ENCODE measurements at regions not wholly inside any gene's neighbourhood (a gene's known extent, or its start where the extent isn't known, plus 50 kb on each side); places are given as distances from the start of the nearest gene placed in this dataset.
"Not testable (repeated sequence)": the region's sequence is repeated elsewhere in the genome, so short reads cannot be mapped to it uniquely, and the experiment has no call there.

- Histone ChIP-seq H3K27ac (no peak overlapping the region), H4K20me1 (no peaks in the 10 kb centered on the region), H3K4me1 (no peaks in the 10 kb centered on the region), H3K9me3 (replicated peaks in 1 of 11) (peaks cover 0 to 15% (median 10%) of the 10 kb centered on the region in 11 experiments; a peak in 7 of 22 replicates), H3K9ac (no peak overlapping the region), H3K4me2 (no peak overlapping the region), H3K27me3 (no peaks in the 10 kb centered on the region), H3K36me3 (no peaks in the 10 kb centered on the region), H3K4me3 (no peak overlapping the region)
- no peak for TF ChIP-seq Cebpa-rat (IDR thresholded peaks at IDR 0.05)
Measured at GRCh38 chr2:84187258-84187657, 271.8 kb downstream of the SUCLG1 start.

GRCh38 chr2:84181927-84182326 lies 277.2 kb downstream of the SUCLG1 start:
- peaks cover 0 to 34% (median 23%) of the 10 kb centered on the region in 10 experiments; a peak in 15 of 20 replicates for H3K4me1 ChIP-seq
- no peaks in the 10 kb centered on the region for H4K20me1 ChIP-seq

GRCh38 chr2:84177733-84178132 lies 281.3 kb downstream of the SUCLG1 start:
- Histone ChIP-seq H3K27me3 (peaks cover 0 to 3% (median 0%) of the 10 kb centered on the region in 11 experiments; a peak in 1 of 22 replicates), H3K4me2 (no peak overlapping the region), H3K4me3 (no peak overlapping the region), H3K4me1 (peaks cover 0 to 34% (median 23%) of the 10 kb centered on the region in 10 experiments; a peak in 15 of 20 replicates), H3K9me3 (replicated peaks in 1 of 11) (peaks cover 0 to 7% (median 0%) of the 10 kb centered on the region in 11 experiments; a peak in 3 of 22 replicates), H3K36me3 (no peaks in the 10 kb centered on the region), H3K9ac (no peak overlapping the region), H4K20me1 (no peaks in the 10 kb centered on the region), H3K27ac (no peak overlapping the region)
- TF ChIP-seq Cebpa-rat (IDR thresholded peaks at IDR 0.05): no peak

More at GRCh38 chr2:84181927-84182326, 277.2 kb downstream of the SUCLG1 start:
- TF ChIP-seq Cebpa-rat (IDR thresholded peaks at IDR 0.05): no peak
- Histone ChIP-seq H3K4me3 (no peak overlapping the region), H3K27me3 (peaks cover 0 to 3% (median 0%) of the 10 kb centered on the region in 11 experiments; a peak in 1 of 22 replicates), H3K4me2 (peak overlapping the region in 7 of 11 experiments; percentile 1 to 77 (median 65); a peak in 11 of 22 replicates), H3K27ac (no peak overlapping the region), H3K9ac (no peak overlapping the region), H3K9me3 (replicated peaks in 1 of 11) (peaks cover 0 to 15% (median 10%) of the 10 kb centered on the region in 11 experiments; a peak in 7 of 22 replicates), H3K36me3 (no peaks in the 10 kb centered on the region)

GRCh38 chr2:84175970-84176369 lies 283.1 kb downstream of the SUCLG1 start:
- no peak overlapping the region for H3K9ac ChIP-seq
- no peaks in the 10 kb centered on the region for H3K36me3 ChIP-seq
- H3K27me3 ChIP-seq: no peaks in the 10 kb centered on the region; a peak in 1 of 22 replicates
- H3K9me3 ChIP-seq (replicated peaks in 1 of 11): peaks cover 0 to 7% (median 0%) of the 10 kb centered on the region in 11 experiments; a peak in 3 of 22 replicates
- H4K20me1 ChIP-seq: no peaks in the 10 kb centered on the region
- peaks cover 0 to 23% (median 18%) of the 10 kb centered on the region in 10 experiments; a peak in 15 of 20 replicates for H3K4me1 ChIP-seq
- H3K4me3 ChIP-seq: no peak overlapping the region
- TF ChIP-seq Cebpa-rat (IDR thresholded peaks at IDR 0.05): no peak
- H3K4me2 ChIP-seq: no peak overlapping the region
- no peak overlapping the region for H3K27ac ChIP-seq

GRCh38 chr2:84175340-84175739 lies 283.7 kb downstream of the SUCLG1 start:
- H3K36me3 ChIP-seq: no peaks in the 10 kb centered on the region
- H3K9me3 ChIP-seq (replicated peaks in 1 of 11): peaks cover 0 to 7% (median 0%) of the 10 kb centered on the region in 11 experiments; a peak in 3 of 22 replicates
- no peak overlapping the region for H3K9ac ChIP-seq
- H3K4me2 ChIP-seq: no peak overlapping the region
- TF ChIP-seq Cebpa-rat (IDR thresholded peaks at IDR 0.05): no peak
- H3K4me3 ChIP-seq: no peak overlapping the region
- H3K4me1 ChIP-seq: peaks cover 0 to 17% (median 12%) of the 10 kb centered on the region in 10 experiments; a peak in 14 of 20 replicates
- no peak overlapping the region for H3K27ac ChIP-seq
- H3K27me3 ChIP-seq: no peaks in the 10 kb centered on the region; a peak in 1 of 22 replicates
- H4K20me1 ChIP-seq: no peaks in the 10 kb centered on the region

- Histone ChIP-seq H3K36me3 (no peaks in the 10 kb centered on the region), H3K27me3 (no peaks in the 10 kb centered on the region), H4K20me1 (no peaks in the 10 kb centered on the region), H3K27ac (no peak overlapping the region), H3K4me1 (no peaks in the 10 kb centered on the region), H3K4me2 (no peak overlapping the region), H3K4me3 (no peak overlapping the region), H3K9me3 (replicated peaks in 1 of 11) (peaks cover 9 to 29% (median 19%) of the 10 kb centered on the region in 11 experiments), H3K9ac (no peak overlapping the region)
- no peak for TF ChIP-seq Cebpa-rat (IDR thresholded peaks at IDR 0.05)
Measured at GRCh38 chr2:84173041-84173440, 286.0 kb downstream of the SUCLG1 start.

- Histone ChIP-seq H3K9ac (no peak overlapping the region), H3K27ac (no peak overlapping the region), H3K27me3 (no peaks in the 10 kb centered on the region), H3K36me3 (no peaks in the 10 kb centered on the region), H4K20me1 (no peaks in the 10 kb centered on the region), H3K4me1 (no peaks in the 10 kb centered on the region), H3K4me3 (no peak overlapping the region), H3K9me3 (replicated peaks in 1 of 11) (peaks cover 9 to 33% (median 21%) of the 10 kb centered on the region in 11 experiments), H3K4me2 (no peak overlapping the region)
- no peak for TF ChIP-seq Cebpa-rat (IDR thresholded peaks at IDR 0.05)
Measured at GRCh38 chr2:84170979-84171378, 288.1 kb downstream of the SUCLG1 start.

GRCh38 chr2:84169871-84170270 lies 289.2 kb downstream of the SUCLG1 start:
- Histone ChIP-seq H3K27me3 (no peaks in the 10 kb centered on the region), H3K36me3 (no peaks in the 10 kb centered on the region), H3K27ac (no peak overlapping the region), H3K4me1 (no peaks in the 10 kb centered on the region), H4K20me1 (no peaks in the 10 kb centered on the region), H3K9ac (no peak overlapping the region), H3K4me2 (no peak overlapping the region), H3K9me3 (replicated peaks in 1 of 11) (peaks cover 9 to 31% (median 21%) of the 10 kb centered on the region in 11 experiments), H3K4me3 (no peak overlapping the region)
- no peak for TF ChIP-seq Cebpa-rat (IDR thresholded peaks at IDR 0.05)

GRCh38 chr2:84168552-84168951 lies 290.5 kb downstream of the SUCLG1 start:
- H3K4me1 ChIP-seq, H3K36me3 ChIP-seq, H4K20me1 ChIP-seq, H3K4me3 ChIP-seq, H3K27ac ChIP-seq, H3K4me2 ChIP-seq, H3K9ac ChIP-seq, H3K27me3 ChIP-seq: not testable (repeated sequence)
- peaks cover 9 to 27% (median 21%) of the 10 kb centered on the region in 11 experiments for H3K9me3 ChIP-seq (replicated peaks in 1 of 11)

- Histone ChIP-seq H3K36me3 (no peaks in the 10 kb centered on the region), H3K9me3 (replicated peaks in 1 of 11) (peaks cover 9 to 30% (median 21%) of the 10 kb centered on the region in 11 experiments), H3K4me2 (no peak overlapping the region), H3K27ac (no peak overlapping the region), H3K4me3 (no peak overlapping the region), H3K9ac (no peak overlapping the region), H4K20me1 (no peaks in the 10 kb centered on the region), H3K27me3 (no peaks in the 10 kb centered on the region), H3K4me1 (no peaks in the 10 kb centered on the region)
- TF ChIP-seq Cebpa-rat (IDR thresholded peaks at IDR 0.05): no peak
Measured at GRCh38 chr2:84165256-84165655, 293.8 kb downstream of the SUCLG1 start.
